WERI-Rb-1 (cell line): ENCODE measurements at regions not wholly inside any gene's neighbourhood (a gene's known extent, or its start where the extent isn't known, plus 50 kb on each side); places are given as distances from the start of the nearest gene placed in this dataset.

Experiments used
- DNase-seq: peaks from one replicate; pipeline ENCODE4 v3.0.0-alpha.2; 2020
- H3K27ac ChIP-seq: fragments of 250-450 bp; sonication (Bioruptor Pico); 2 replicates; pipeline ENCODE4 v1.5.1; 2020; ENCODE audit warnings: mild to moderate bottlenecking, moderate library complexity
- H3K27me3 ChIP-seq: fragments of 250-450 bp; sonication (Bioruptor Pico); 2 replicates; pipeline ENCODE4 v1.5.1; 2021; ENCODE audit warnings: mild to moderate bottlenecking, low read depth, moderate library complexity; ENCODE audit not compliant: insufficient read depth, severe bottlenecking
- H3K36me3 ChIP-seq: fragments of 250-450 bp; sonication (Bioruptor Pico); 2 replicates; pipeline ENCODE4 v1.5.1; 2020; ENCODE audit warnings: mild to moderate bottlenecking, moderate library complexity
- H3K4me3 ChIP-seq: 2 replicates; pipeline ENCODE4 v1.5.1; 2011; ENCODE audit warnings: low read depth, mild to moderate bottlenecking, control low read depth, low read length
- H3K9me3 ChIP-seq: fragments of 250-450 bp; sonication (Bioruptor Pico); 2 replicates; pipeline ENCODE4 v1.5.1; 2021; ENCODE audit warnings: mild to moderate bottlenecking, moderate library complexity; ENCODE audit not compliant: severe bottlenecking
- CTCF ChIP-seq: IDR thresholded peaks from 2 replicates; pipeline ENCODE4 v1.5.1; 2011; ENCODE audit warnings: low read depth, mild to moderate bottlenecking, control low read depth, inconsistent platforms, low read length

GRCh38 chr10:78433076-78433595 is 399.5 kb downstream of the RPS24 start:
- Histone ChIP-seq H3K27me3 (no peaks in the 10 kb centered on the region), H3K27ac (peak overlapping the region; percentile 97), H3K9me3 (peaks cover 4% of the 10 kb centered on the region), H3K36me3 (no peaks in the 10 kb centered on the region), H3K4me3 (no peak overlapping the region)
- peak; percentile 93 for DNase-seq
- TF ChIP-seq CTCF: no peak

GRCh38 chr10:78433766-78434535 is 400.3 kb downstream of the RPS24 start:
- Histone ChIP-seq H3K4me3 (peak overlapping the region; percentile 7; the same call in 1 of the 2 replicates), H3K36me3 (no peaks in the 10 kb centered on the region), H3K27ac (peak overlapping the region; percentile 97), H3K27me3 (no peaks in the 10 kb centered on the region), H3K9me3 (no peaks in the 10 kb centered on the region)
- TF ChIP-seq CTCF: no peak; the same call in 1 of the 2 replicates
- peak; percentile 92 for DNase-seq

DNA sequence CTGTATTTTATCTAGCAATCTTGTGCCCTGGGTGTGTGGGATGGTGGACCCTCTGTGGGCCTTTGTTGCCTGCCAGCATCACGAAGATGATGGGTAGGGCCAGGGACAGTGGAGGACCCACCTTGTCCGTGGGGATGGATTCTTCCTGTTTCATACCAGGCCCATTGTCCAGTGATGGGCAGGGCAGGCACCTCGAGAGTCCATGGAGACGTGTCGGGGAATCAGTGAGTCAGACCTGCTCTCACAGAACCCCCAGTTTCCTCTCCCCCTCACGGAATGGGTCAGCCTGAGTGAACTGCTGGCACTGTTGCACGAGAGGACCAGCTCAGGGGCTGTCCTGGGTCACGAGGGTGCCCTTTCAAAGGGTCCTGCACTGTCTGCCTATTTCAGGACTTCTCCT is 401.2 kb downstream of the RPS24 start:
- DNase-seq: no peak
- Histone ChIP-seq H3K9me3 (no peaks in the 10 kb centered on the region), H3K27ac (peak overlapping the region; percentile 97), H3K27me3 (no peaks in the 10 kb centered on the region), H3K4me3 (no peak overlapping the region), H3K36me3 (no peaks in the 10 kb centered on the region)
- no peak for TF ChIP-seq CTCF

GRCh38 chr10:78435484-78436221 is 402.0 kb downstream of the RPS24 start:
- Histone ChIP-seq H3K27me3 (no peaks in the 10 kb centered on the region), H3K9me3 (no peaks in the 10 kb centered on the region), H3K36me3 (no peaks in the 10 kb centered on the region), H3K4me3 (no peak overlapping the region), H3K27ac (peak overlapping the region; percentile 97)
- DNase-seq: no peak
- TF ChIP-seq CTCF: no peak

DNA sequence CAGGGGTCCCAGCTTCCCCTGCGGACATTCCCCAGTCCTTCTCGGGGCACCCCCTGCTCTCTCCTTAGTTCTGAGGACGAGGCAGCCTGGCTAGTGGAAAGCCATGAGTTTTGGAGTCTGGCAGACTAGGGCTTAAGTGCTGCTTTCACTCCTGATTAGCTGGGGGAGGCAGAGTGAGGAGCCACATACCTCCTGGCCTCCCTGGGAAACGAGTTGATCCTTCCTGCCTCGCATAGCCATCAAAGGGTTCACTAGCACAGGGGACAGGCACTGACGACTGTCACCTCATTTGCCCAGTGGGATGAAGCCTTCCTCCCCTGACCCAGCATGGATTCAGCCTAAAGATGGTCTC is 402.5 kb downstream of the RPS24 start:
- H3K4me3 ChIP-seq: no peak overlapping the region
- no peaks in the 10 kb centered on the region for H3K9me3 ChIP-seq
- H3K27me3 ChIP-seq: no peaks in the 10 kb centered on the region
- TF ChIP-seq CTCF: no peak
- no peaks in the 10 kb centered on the region for H3K36me3 ChIP-seq
- peak overlapping the region; percentile 97 for H3K27ac ChIP-seq
- peak; percentile 86 for DNase-seq
